ENCODE measurements at regions not wholly inside any gene's neighbourhood (a gene's known extent, or its start where the extent isn't known, plus 50 kb on each side); places are given as distances from the start of the nearest gene placed in this dataset.
"Not testable (repeated sequence)": the region's sequence is repeated elsewhere in the genome, so short reads cannot be mapped to it uniquely, and the experiment has no call there.

DNA sequence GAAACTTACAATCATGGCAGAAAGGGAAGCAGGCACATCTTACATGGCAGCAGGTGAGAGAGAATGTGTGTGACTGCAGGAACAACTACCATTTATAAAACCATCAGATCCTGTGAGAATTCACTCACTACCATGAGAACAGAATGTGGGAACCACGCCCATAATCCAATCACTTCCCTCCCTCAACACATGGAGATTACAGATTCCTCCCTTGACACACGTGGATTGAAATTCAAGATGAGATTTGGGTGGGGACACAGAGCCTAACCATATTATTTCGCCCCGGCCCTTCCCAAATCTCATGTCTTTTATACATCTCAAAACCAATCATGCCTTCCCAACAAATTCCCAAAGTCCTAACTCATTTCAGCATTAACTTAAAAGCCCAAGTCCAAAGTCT is 203.6 kb downstream of the C12orf75 start:
- no peaks in the 10 kb centered on the region for H3K27me3 ChIP-seq (ENCODE audit: control insufficient read depth in 2 of 2, insufficient read depth in 1 of 2, low read length in 1 of 2)
- peaks cover 0 to 8% of the 10 kb centered on the region in 2 donors for H3K9me3 ChIP-seq (ENCODE audit: control insufficient read depth in 2 of 2, insufficient read depth in 1 of 2, low read length in 1 of 2)
- no peaks in the 10 kb centered on the region for H3K4me1 ChIP-seq (ENCODE audit: control insufficient read depth in 2 of 2, insufficient read depth in 2 of 2, low read length in 2 of 2)
- no peaks in the 10 kb centered on the region for H3K36me3 ChIP-seq (ENCODE audit: control insufficient read depth in 2 of 2, insufficient read depth in 2 of 2, low read length in 1 of 2)
- no peak overlapping the region for H3K4me3 ChIP-seq (ENCODE audit: low read length in 2 of 2)
- DNase-seq (ENCODE audit: low read depth in 6 of 9, low spot score in 9 of 9): no peak
- WGBS: 76% methylated on average over 4 of the region's 4 CpGs
- H3K27ac ChIP-seq (ENCODE audit: low read depth in 1 of 2, low read length in 1 of 2): no peak overlapping the region

DNA sequence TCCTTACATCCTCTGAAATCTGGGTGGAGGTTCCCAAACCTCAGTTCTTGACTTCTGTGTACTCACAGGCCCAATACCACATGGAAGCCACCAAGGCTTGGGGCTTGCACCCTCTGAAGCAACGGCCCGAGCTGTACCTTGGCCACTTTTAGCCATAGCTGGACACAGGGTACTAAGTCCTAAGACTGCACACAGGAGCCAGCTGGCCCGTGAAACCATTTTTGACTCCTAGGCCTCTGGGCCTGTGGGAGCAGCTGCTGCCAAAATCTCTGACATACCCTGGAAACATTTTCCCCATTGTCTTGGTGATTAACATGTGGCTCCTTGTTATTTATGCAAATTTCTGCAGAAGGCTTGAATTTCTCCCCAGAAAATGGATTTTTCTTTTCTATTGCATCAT is 204.5 kb downstream of the C12orf75 start:
- DNase-seq (ENCODE audit: low read depth in 6 of 9, low spot score in 9 of 9); H3K36me3 ChIP-seq (ENCODE audit: control insufficient read depth in 2 of 2, insufficient read depth in 2 of 2, low read length in 1 of 2): not testable (repeated sequence)
- 96% methylated on average over 3 of the region's 3 CpGs for WGBS

GRCh38 chr12:105538880-105539279 is 208.4 kb downstream of the C12orf75 start:
- DNase-seq (ENCODE audit: low read depth in 6 of 9, low spot score in 9 of 9): no peak

More for the DNA sequence above, 204.5 kb downstream of the C12orf75 start:
- not testable (repeated sequence) for H3K27ac ChIP-seq (ENCODE audit: low read depth in 1 of 2, low read length in 1 of 2); H3K4me3 ChIP-seq (ENCODE audit: low read length in 2 of 2); H3K9me3 ChIP-seq (ENCODE audit: control insufficient read depth in 2 of 2, insufficient read depth in 1 of 2, low read length in 1 of 2); H3K4me1 ChIP-seq (ENCODE audit: control insufficient read depth in 2 of 2, insufficient read depth in 2 of 2, low read length in 2 of 2); H3K27me3 ChIP-seq (ENCODE audit: control insufficient read depth in 2 of 2, insufficient read depth in 1 of 2, low read length in 1 of 2)

DNA sequence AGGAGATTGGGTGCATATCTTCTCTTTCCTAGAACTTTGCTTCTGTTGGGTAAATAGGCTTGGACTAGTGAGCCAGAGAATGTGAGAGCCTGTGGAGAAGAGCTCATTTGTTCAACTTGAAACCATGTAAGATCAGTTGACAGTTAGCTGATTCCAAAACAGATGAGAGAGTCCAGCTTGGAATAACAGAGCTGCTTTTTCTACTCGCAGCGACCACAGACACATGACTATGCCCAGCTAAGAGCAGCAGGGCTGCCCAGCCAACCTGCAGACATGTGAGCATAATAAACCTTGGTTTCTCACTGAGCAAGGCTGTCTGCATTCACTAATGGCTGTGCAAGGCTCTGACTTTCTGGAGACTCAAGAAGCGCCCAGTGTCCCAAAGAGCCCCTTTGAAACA is 209.2 kb downstream of the C12orf75 start:
- H3K4me3 ChIP-seq (ENCODE audit: low read length in 2 of 2): no peak overlapping the region
- H3K27me3 ChIP-seq (ENCODE audit: control insufficient read depth in 2 of 2, insufficient read depth in 1 of 2, low read length in 1 of 2): no peaks in the 10 kb centered on the region
- no peak for DNase-seq (ENCODE audit: low read depth in 6 of 9, low spot score in 9 of 9)
- no peaks in the 10 kb centered on the region for H3K4me1 ChIP-seq (ENCODE audit: control insufficient read depth in 2 of 2, insufficient read depth in 2 of 2, low read length in 2 of 2)
- no peaks in the 10 kb centered on the region for H3K36me3 ChIP-seq (ENCODE audit: control insufficient read depth in 2 of 2, insufficient read depth in 2 of 2, low read length in 1 of 2)
- peaks cover 0 to 4% of the 10 kb centered on the region in 2 donors for H3K9me3 ChIP-seq (ENCODE audit: control insufficient read depth in 2 of 2, insufficient read depth in 1 of 2, low read length in 1 of 2)
- 76% methylated on average over 3 of the region's 3 CpGs for WGBS
- no peak overlapping the region for H3K27ac ChIP-seq (ENCODE audit: low read depth in 1 of 2, low read length in 1 of 2)

More at GRCh38 chr12:105538880-105539279, 208.4 kb downstream of the C12orf75 start:
- Histone ChIP-seq H3K4me1 (ENCODE audit: control insufficient read depth in 2 of 2, insufficient read depth in 2 of 2, low read length in 2 of 2) (no peaks in the 10 kb centered on the region), H3K27me3 (ENCODE audit: control insufficient read depth in 2 of 2, insufficient read depth in 1 of 2, low read length in 1 of 2) (no peaks in the 10 kb centered on the region), H3K9me3 (ENCODE audit: control insufficient read depth in 2 of 2, insufficient read depth in 1 of 2, low read length in 1 of 2) (peaks cover 0 to 8% of the 10 kb centered on the region in 2 donors), H3K4me3 (ENCODE audit: low read length in 2 of 2) (no peak overlapping the region), H3K27ac (ENCODE audit: low read depth in 1 of 2, low read length in 1 of 2) (no peak overlapping the region), H3K36me3 (ENCODE audit: control insufficient read depth in 2 of 2, insufficient read depth in 2 of 2, low read length in 1 of 2) (no peaks in the 10 kb centered on the region)
- 94% methylated on average over 10 of the region's 10 CpGs for WGBS

- WGBS: 98% methylated on average over 3 of the region's 3 CpGs
- no peaks in the 10 kb centered on the region for H3K4me1 ChIP-seq (ENCODE audit: control insufficient read depth in 2 of 2, insufficient read depth in 2 of 2, low read length in 2 of 2)
- no peak for DNase-seq (ENCODE audit: low read depth in 6 of 9, low spot score in 9 of 9)
- H3K36me3 ChIP-seq (ENCODE audit: control insufficient read depth in 2 of 2, insufficient read depth in 2 of 2, low read length in 1 of 2): no peaks in the 10 kb centered on the region
- no peak overlapping the region for H3K4me3 ChIP-seq (ENCODE audit: low read length in 2 of 2)
- no peaks in the 10 kb centered on the region for H3K9me3 ChIP-seq (ENCODE audit: control insufficient read depth in 2 of 2, insufficient read depth in 1 of 2, low read length in 1 of 2)
- no peak overlapping the region for H3K27ac ChIP-seq (ENCODE audit: low read depth in 1 of 2, low read length in 1 of 2)
- no peaks in the 10 kb centered on the region for H3K27me3 ChIP-seq (ENCODE audit: control insufficient read depth in 2 of 2, insufficient read depth in 1 of 2, low read length in 1 of 2)
Observed at GRCh38 chr12:105547786-105548185, 217.3 kb downstream of the C12orf75 start.

GRCh38 chr12:105548626-105549025 is 218.1 kb downstream of the C12orf75 start:
- Histone ChIP-seq H3K4me1 (ENCODE audit: control insufficient read depth in 2 of 2, insufficient read depth in 2 of 2, low read length in 2 of 2) (no peaks in the 10 kb centered on the region), H3K27ac (ENCODE audit: low read depth in 1 of 2, low read length in 1 of 2) (no peak overlapping the region), H3K4me3 (ENCODE audit: low read length in 2 of 2) (no peak overlapping the region), H3K27me3 (ENCODE audit: control insufficient read depth in 2 of 2, insufficient read depth in 1 of 2, low read length in 1 of 2) (no peaks in the 10 kb centered on the region), H3K36me3 (ENCODE audit: control insufficient read depth in 2 of 2, insufficient read depth in 2 of 2, low read length in 1 of 2) (no peaks in the 10 kb centered on the region), H3K9me3 (ENCODE audit: control insufficient read depth in 2 of 2, insufficient read depth in 1 of 2, low read length in 1 of 2) (no peaks in the 10 kb centered on the region)
- no peak for DNase-seq (ENCODE audit: low read depth in 6 of 9, low spot score in 9 of 9)
- WGBS: 93% methylated on average over 3 of the region's 3 CpGs

DNA sequence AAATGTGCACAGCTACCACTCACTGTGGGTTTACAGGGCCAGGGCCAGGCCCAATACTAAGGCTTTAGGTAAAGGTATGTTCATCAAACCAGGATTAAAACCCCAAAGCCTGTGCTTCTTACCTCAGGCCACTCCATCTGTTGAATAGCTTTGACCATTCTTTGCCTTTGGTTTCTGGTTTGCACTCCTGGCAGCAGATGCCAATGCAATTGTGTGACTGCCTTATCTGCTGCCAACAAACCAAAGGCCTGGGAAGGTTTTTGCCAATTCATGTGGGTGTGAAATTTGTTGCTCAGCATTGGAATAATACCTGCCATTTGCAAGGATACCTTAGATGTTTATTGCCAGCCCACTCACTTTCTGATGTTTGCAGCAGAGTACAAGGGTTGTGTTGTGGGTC is 221.6 kb downstream of the C12orf75 start:
- no peak for DNase-seq (ENCODE audit: low read depth in 6 of 9, low spot score in 9 of 9)
- H3K9me3 ChIP-seq (ENCODE audit: control insufficient read depth in 2 of 2, insufficient read depth in 1 of 2, low read length in 1 of 2): no peaks in the 10 kb centered on the region
- no peaks in the 10 kb centered on the region for H3K4me1 ChIP-seq (ENCODE audit: control insufficient read depth in 2 of 2, insufficient read depth in 2 of 2, low read length in 2 of 2)
- H3K4me3 ChIP-seq (ENCODE audit: low read length in 2 of 2): no peak overlapping the region
- no peak overlapping the region for H3K27ac ChIP-seq (ENCODE audit: low read depth in 1 of 2, low read length in 1 of 2)
- no peaks in the 10 kb centered on the region for H3K27me3 ChIP-seq (ENCODE audit: control insufficient read depth in 2 of 2, insufficient read depth in 1 of 2, low read length in 1 of 2)
- H3K36me3 ChIP-seq (ENCODE audit: control insufficient read depth in 2 of 2, insufficient read depth in 2 of 2, low read length in 1 of 2): no peaks in the 10 kb centered on the region

GRCh38 chr12:105554223-105554678 is 223.8 kb downstream of the C12orf75 start:
- H3K4me1 ChIP-seq (ENCODE audit: control insufficient read depth in 2 of 2, insufficient read depth in 2 of 2, low read length in 2 of 2): no peaks in the 10 kb centered on the region
- H3K27me3 ChIP-seq (ENCODE audit: control insufficient read depth in 2 of 2, insufficient read depth in 1 of 2, low read length in 1 of 2): no peaks in the 10 kb centered on the region
- H3K9me3 ChIP-seq (ENCODE audit: control insufficient read depth in 2 of 2, insufficient read depth in 1 of 2, low read length in 1 of 2): no peaks in the 10 kb centered on the region
- H3K36me3 ChIP-seq (ENCODE audit: control insufficient read depth in 2 of 2, insufficient read depth in 2 of 2, low read length in 1 of 2): no peaks in the 10 kb centered on the region
- DNase-seq (ENCODE audit: low read depth in 6 of 9, low spot score in 9 of 9): no peak
- H3K4me3 ChIP-seq (ENCODE audit: low read length in 2 of 2): no peak overlapping the region
- H3K27ac ChIP-seq (ENCODE audit: low read depth in 1 of 2, low read length in 1 of 2): no peak overlapping the region
- WGBS: 60% methylated on average over 3 of the region's 3 CpGs

- H3K4me1 ChIP-seq (ENCODE audit: control insufficient read depth in 2 of 2, insufficient read depth in 2 of 2, low read length in 2 of 2): no peaks in the 10 kb centered on the region
- H3K27me3 ChIP-seq (ENCODE audit: control insufficient read depth in 2 of 2, insufficient read depth in 1 of 2, low read length in 1 of 2): no peaks in the 10 kb centered on the region
- H3K9me3 ChIP-seq (ENCODE audit: control insufficient read depth in 2 of 2, insufficient read depth in 1 of 2, low read length in 1 of 2): no peaks in the 10 kb centered on the region
- no peaks in the 10 kb centered on the region for H3K36me3 ChIP-seq (ENCODE audit: control insufficient read depth in 2 of 2, insufficient read depth in 2 of 2, low read length in 1 of 2)
- WGBS: 85% methylated on average over 8 of the region's 8 CpGs
- no peak for DNase-seq (ENCODE audit: low read depth in 6 of 9, low spot score in 9 of 9)
- no peak overlapping the region for H3K27ac ChIP-seq (ENCODE audit: low read depth in 1 of 2, low read length in 1 of 2)
- no peak overlapping the region for H3K4me3 ChIP-seq (ENCODE audit: low read length in 2 of 2)
Observed at GRCh38 chr12:105554856-105555255, 224.4 kb downstream of the C12orf75 start.
